ENCODE measurements at regions not wholly inside any gene's neighbourhood (a gene's known extent, or its start where the extent isn't known, plus 50 kb on each side); places are given as distances from the start of the nearest gene placed in this dataset.
"Not testable (repeated sequence)": the region's sequence is repeated elsewhere in the genome, so short reads cannot be mapped to it uniquely, and the experiment has no call there.

DNA sequence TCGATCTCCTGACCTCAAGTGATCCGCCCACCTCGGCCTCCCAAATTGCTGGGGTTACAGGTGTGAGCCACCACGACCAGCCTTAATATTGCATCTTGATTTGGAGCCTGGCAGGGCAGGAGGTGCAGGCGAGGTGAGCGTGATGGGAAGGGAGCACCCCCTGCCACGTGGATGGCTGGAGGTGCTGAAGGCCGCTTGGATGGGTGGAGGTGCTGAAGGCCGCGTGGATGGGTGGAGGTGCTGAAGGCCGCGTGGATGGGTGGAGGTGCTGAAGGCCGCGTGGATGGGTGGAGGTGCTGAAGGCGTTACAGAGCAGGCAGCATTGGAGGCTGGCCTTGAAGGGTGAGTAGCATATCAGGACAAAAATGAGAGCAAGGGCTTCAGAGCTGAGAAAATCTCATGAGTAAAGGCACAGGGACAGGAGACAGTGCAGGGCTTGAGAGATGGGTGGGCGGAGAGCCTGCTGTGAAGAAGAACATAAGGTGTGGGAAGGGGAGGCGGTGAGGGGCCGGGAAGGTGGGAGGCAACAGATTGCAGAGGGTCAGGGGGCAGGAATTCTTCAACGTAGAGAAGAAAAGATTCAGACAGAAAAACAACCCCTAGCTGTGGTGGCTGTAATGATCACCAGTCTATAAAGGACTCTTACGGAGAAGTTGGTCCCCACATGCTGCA is 101.7 kb upstream of the SEC14L1 start:
- no peak for DNase-seq

- DNase-seq, result no peak
Observed at GRCh38 chr17:77042476-77043231, 98.1 kb upstream of the SEC14L1 start.

GRCh38 chr17:77045441-77046041 is 95.2 kb upstream of the SEC14L1 start:
- no peak for DNase-seq

DNA sequence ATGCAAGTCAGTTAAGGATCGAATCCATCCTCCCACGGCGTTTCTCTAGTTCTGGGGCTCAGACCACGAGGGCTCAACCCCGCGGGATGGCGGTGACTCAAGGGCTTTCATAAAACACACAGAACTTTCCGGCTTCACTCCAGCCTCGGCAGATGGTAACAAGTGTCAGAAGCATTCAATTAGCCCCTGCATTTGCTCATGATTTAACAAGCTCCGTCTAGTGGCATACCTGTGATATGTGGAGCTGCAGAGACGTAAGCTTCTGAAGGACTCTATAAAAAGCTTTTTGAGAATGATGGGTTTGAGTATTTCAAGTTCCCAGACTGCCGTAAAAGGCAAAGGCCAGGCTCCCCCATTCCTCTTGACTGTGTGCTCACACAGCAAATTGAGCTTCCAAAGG is 91.3 kb upstream of the SEC14L1 start:
- no peak for DNase-seq

GRCh38 chr17:77050901-77051300 is 89.9 kb upstream of the SEC14L1 start:
- not testable (repeated sequence) for DNase-seq

- no peak for DNase-seq
Observed at GRCh38 chr17:77054936-77055335, 85.8 kb upstream of the SEC14L1 start.

DNA sequence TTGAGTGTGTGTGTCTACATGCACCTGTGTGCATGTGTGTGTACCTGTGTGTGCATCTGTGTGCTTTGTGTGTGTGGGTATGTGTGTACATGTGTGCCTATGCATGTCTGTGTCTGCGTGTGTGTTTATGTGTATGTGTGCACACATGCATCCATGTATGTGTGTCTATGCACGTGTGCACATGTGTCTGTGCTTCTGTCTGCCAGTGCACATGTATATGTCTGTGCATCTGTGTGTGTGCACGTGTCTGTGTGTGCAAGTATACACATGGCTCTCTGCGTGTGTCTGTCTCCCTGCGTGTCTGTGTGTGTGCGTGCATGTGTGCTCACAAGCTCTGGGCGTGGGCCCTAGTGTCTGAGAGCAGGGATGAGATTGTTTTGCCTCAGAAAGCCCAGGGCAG is 85.3 kb upstream of the SEC14L1 start:
- DNase-seq, result no peak

- no peak for DNase-seq
Observed at GRCh38 chr17:77058016-77058415, 82.8 kb upstream of the SEC14L1 start.

- DNase-seq, result no peak
Observed at GRCh38 chr17:77061669-77062068, 79.1 kb upstream of the SEC14L1 start.

DNA sequence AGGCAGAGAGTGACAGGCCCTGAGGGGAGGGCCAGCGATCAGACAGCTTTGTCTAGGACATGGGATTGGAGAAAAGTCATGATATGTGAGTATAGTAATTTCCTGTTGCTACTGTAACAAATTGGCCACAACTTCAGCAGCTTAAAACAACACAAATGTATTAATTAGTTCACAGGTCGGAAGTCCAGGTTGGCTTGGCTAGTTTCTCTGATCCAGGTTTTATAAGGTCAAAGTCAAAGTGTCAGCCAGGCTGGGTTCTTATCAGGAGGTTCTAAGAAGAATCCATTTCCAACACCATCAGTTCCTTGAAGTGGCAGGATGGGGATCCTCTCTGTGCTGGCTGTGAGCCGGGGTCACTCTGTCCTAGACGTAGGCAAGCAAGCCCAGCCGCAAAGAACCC is 76.2 kb upstream of the SEC14L1 start:
- no peak for DNase-seq

DNA sequence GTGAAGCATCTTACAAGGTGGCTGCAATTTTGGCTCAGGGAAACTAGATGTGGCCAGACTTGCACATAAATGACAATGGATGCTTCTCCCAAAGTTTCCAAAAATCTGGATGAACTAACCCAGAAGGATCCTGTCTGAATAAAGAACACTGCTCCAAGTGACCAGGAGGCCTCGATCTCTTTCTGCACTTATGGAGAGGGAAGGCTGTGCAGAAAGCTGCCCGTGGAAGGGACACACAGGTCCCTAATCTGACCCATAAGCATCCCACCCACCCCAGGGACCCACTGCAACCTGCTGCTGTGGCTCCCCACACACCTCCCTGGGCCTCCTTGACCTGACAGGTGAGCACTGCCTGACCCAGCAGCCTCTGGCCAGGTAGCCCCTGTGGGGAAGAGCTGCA is 74.6 kb upstream of the SEC14L1 start:
- DNase-seq, result no peak

DNA sequence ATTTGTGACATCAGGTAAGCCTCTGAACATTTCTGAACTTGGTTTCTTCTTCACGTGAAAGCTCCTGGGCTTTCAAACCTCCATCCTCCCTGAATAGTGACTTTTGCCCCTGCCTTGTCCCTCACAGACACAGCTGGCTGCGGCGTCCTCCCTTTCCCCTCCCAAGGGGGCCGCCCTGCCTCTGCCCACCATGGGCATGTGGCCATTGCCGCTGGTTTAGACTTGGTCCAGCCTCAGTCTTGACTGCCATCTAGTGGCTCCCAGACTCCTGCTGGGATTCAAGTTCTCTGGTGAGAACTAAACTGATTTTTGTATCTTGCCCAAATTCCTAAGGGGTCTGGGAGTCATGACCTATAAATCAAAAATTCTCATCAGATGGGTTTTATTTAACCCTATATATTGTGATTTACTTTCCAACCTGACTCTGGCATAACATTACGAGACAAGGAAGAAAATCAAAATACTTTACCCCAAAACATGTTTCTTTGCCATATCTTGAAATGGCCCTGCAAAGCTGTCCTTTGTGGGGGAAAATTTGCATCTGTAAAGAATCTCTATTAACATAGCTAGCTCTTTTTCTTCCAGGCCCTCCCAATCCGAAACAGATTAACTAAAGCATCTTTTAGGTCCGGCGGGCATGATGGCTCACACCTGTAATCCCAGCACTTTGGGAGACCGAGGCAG is 73.9 kb upstream of the SEC14L1 start:
- peak; percentile 40 to 45 for DNase-seq

- DNase-seq, result no peak
Observed at GRCh38 chr17:77068915-77069314, 71.9 kb upstream of the SEC14L1 start.

DNA sequence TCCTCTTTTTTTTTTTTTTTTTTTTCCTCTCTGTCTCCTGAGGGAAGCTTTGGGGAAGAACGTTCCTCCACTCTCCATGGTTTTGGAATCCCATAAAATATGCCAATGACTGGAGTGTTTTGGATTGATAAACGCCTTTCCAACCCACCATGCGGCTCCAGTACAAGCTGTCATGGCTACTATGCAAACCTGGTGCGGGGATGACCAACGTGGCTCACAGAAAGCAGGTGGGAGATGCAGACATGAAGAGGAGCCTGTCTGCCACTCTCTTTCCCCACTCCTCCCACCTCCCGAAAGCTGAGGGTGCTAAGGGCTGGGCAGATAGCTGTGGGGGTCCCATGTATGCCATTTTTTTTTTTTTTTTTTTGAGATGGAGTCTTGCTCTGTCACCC is 69.9 kb upstream of the SEC14L1 start:
- no peak for DNase-seq

- DNase-seq, result no peak
Observed at GRCh38 chr17:77071925-77072490, 68.8 kb upstream of the SEC14L1 start.

DNA sequence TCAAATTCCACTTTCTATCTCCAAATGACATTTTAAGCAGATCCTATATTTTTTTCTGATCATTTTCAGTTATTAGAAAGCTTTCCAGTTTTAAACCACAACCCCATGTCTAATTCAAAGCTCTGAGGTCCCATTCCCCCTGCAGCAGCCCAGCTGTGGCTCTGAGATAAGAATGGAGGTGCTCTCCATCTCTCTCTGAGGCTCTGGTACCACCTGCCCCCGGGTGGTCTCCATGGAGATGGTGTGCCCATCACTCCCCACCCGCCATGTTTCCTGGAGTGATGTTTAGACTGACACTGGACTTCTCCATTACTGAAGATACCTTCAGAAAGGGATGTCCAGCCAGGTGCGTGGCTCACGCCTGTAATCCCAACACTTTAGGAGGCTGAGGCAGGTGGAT is 68.1 kb upstream of the SEC14L1 start:
- DNase-seq, result no peak

GRCh38 chr17:77074681-77075080 is 66.1 kb upstream of the SEC14L1 start:
- DNase-seq, result no peak

GRCh38 chr17:77076124-77076830 is 64.5 kb upstream of the SEC14L1 start:
- DNase-seq, result no peak

DNA sequence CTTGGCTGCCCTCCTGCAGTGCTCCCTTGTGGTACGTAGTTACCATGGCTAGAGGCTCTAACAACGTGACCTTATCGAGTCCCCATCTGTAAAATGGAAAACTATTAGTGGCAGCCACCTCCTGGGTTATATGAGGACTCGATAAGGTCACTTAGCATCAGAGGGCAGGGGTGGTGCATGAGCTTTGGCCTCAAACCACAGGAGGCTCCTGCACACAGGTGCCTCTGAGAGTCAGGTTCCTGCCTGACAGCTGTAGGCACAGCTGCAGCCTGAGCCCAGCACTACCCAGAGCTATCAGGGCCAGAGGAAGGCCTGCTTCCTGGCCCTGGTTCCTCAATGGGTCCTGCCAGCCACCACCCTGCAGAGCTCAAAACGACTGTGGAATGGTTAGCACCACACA is 57.2 kb upstream of the SEC14L1 start:
- DNase-seq, result no peak

- no peak for DNase-seq
Observed at GRCh38 chr17:77085926-77086432, 54.8 kb upstream of the SEC14L1 start.

GRCh38 chr17:77086433-77087010 is 54.2 kb upstream of the SEC14L1 start:
- DNase-seq, result peak; percentile 73 to 82

Data from activated CD4-positive, alpha-beta T cell treated with anti-CD3 and anti-CD28 coated beads for 4 hours (primary cell).